Nephron (organoid): ENCODE measurements at regions not wholly inside any gene's neighbourhood (a gene's known extent, or its start where the extent isn't known, plus 50 kb on each side); places are given as distances from the start of the nearest gene placed in this dataset.
A peak's percentile ranks its signal among the peaks of the same experiment; 100 is the strongest.

ENCODE experiments used
- H3K27ac Mint-ChIP-seq, 3 experiments: 2 replicates each; pipeline ENCODE4 v1.8.0; 2020; ENCODE audit warnings: mixed read lengths in 3 of 3, mild to moderate bottlenecking in 2 of 3, moderate library complexity in 1 of 3
- H3K27me3 Mint-ChIP-seq: 2 replicates; pipeline ENCODE4 v1.8.0; 2021; ENCODE audit warnings: low read depth, mild to moderate bottlenecking, moderate library complexity, mixed read lengths
- H3K36me3 Mint-ChIP-seq: 2 replicates; pipeline ENCODE4 v1.8.0; 2020; ENCODE audit warnings: low read depth, mixed read lengths
- H3K4me1 Mint-ChIP-seq: 2 replicates; pipeline ENCODE4 v1.8.0; 2020; ENCODE audit warnings: mixed read lengths
- H3K4me3 Mint-ChIP-seq, 3 experiments: 2 replicates each; pipeline ENCODE4 v1.8.0; 2020; ENCODE audit warnings: mild to moderate bottlenecking in 3 of 3, mixed read lengths in 3 of 3, moderate library complexity in 2 of 3
- H3K9me3 Mint-ChIP-seq: 2 replicates; pipeline ENCODE4 v1.8.0; 2020; ENCODE audit warnings: mixed read lengths
- TF ChIP-seq, protein P1 (sequence below), 3 experiments: fragments of 200-600 bp; sonication (generic); IDR thresholded peaks; one replicate each; pipeline ENCODE4 v1.5.0; 2021; ENCODE audit warnings: antibody characterized with exemption in 3 of 3; ENCODE audit not compliant: unreplicated experiment in 3 of 3

- no peak overlapping the region for H3K4me3 Mint-ChIP-seq
- no peak overlapping the region for H3K27ac Mint-ChIP-seq
- no peaks in the 10 kb centered on the region for H3K4me1 Mint-ChIP-seq
- H3K36me3 Mint-ChIP-seq = no peaks in the 10 kb centered on the region
- H3K27me3 Mint-ChIP-seq = peaks cover 3% of the 10 kb centered on the region
- H3K9me3 Mint-ChIP-seq = peaks cover 4% of the 10 kb centered on the region
- TF ChIP-seq, protein P1, sequence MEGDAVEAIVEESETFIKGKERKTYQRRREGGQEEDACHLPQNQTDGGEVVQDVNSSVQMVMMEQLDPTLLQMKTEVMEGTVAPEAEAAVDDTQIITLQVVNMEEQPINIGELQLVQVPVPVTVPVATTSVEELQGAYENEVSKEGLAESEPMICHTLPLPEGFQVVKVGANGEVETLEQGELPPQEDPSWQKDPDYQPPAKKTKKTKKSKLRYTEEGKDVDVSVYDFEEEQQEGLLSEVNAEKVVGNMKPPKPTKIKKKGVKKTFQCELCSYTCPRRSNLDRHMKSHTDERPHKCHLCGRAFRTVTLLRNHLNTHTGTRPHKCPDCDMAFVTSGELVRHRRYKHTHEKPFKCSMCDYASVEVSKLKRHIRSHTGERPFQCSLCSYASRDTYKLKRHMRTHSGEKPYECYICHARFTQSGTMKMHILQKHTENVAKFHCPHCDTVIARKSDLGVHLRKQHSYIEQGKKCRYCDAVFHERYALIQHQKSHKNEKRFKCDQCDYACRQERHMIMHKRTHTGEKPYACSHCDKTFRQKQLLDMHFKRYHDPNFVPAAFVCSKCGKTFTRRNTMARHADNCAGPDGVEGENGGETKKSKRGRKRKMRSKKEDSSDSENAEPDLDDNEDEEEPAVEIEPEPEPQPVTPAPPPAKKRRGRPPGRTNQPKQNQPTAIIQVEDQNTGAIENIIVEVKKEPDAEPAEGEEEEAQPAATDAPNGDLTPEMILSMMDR (IDR thresholded peaks at IDR 0.05; ENCODE audit: unreplicated experiment in 3 of 3) = no peak
Observed at GRCh38 chr14:22400655-22401259, 188.3 kb downstream of the DAD1 start.

DNA sequence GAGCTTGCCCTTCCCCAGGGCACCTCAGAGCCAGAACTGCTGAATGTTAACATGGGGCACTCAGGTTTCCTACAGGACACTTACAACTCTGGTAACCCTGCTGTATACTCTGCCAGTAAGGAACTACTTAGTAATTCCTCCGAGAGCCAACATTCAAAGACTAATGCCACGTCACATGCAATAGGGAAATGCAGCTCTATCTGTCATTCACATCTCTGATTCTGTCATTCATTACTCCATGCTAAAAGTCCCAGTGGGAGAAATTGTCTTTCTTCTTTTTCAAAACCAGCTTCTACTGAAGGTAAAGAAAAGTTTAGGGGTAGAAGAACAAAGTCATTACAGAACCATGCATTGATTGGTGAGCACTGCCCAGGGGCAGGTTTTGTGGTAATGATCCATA is 189.2 kb downstream of the DAD1 start:
- TF ChIP-seq, protein P1 (IDR thresholded peaks at IDR 0.05; ENCODE audit: unreplicated experiment in 3 of 3) = no peak
- peaks cover 4% of the 10 kb centered on the region for H3K9me3 Mint-ChIP-seq
- H3K4me1 Mint-ChIP-seq = peaks cover 3% of the 10 kb centered on the region

DNA sequence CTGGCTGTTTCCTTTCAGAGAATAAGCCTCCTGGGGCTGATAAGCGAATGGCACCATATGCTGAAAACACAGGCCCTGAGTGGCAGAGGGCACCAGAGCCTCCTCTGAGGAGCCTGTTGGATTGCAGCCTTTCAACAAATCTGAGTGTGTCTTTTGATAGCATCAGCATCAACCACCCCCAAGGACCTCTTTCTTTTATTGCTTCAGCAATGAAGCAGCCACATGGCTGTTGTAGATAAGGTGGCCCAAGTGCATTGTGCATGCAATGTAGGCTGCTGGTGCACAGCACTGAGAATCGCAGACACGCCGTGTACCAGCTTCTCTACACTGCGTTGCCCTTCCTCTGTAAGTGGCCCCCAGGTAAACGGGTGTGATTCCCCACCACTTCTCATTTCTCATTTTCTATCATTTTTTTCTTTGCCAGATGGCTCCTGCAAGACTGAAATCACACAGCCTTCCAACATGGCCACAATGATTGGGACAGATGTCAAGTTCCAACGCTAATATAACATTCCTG is 191.7 kb downstream of the DAD1 start:
- H3K4me1 Mint-ChIP-seq = peaks cover 8% of the 10 kb centered on the region
- H3K27ac Mint-ChIP-seq = no peak overlapping the region
- H3K27me3 Mint-ChIP-seq = peaks cover 4% of the 10 kb centered on the region
- no peaks in the 10 kb centered on the region for H3K36me3 Mint-ChIP-seq
- H3K9me3 Mint-ChIP-seq = no peaks in the 10 kb centered on the region
- H3K4me3 Mint-ChIP-seq = no peak overlapping the region
- TF ChIP-seq, protein P1 (IDR thresholded peaks at IDR 0.05; ENCODE audit: unreplicated experiment in 3 of 3) = no peak

More for the DNA sequence above, 189.2 kb downstream of the DAD1 start:
- no peak overlapping the region for H3K4me3 Mint-ChIP-seq
- H3K36me3 Mint-ChIP-seq = no peaks in the 10 kb centered on the region
- no peak overlapping the region for H3K27ac Mint-ChIP-seq
- peaks cover 4% of the 10 kb centered on the region for H3K27me3 Mint-ChIP-seq

- peak overlapping the region in 1 of 3 experiments; percentile 37 for H3K27ac Mint-ChIP-seq
- no peak overlapping the region for H3K4me3 Mint-ChIP-seq
- H3K27me3 Mint-ChIP-seq = peaks cover 9% of the 10 kb centered on the region
- H3K4me1 Mint-ChIP-seq = peaks cover 14% of the 10 kb centered on the region
- TF ChIP-seq, protein P1 (IDR thresholded peaks at IDR 0.05; ENCODE audit: unreplicated experiment in 3 of 3) = no peak
- no peaks in the 10 kb centered on the region for H3K9me3 Mint-ChIP-seq
- H3K36me3 Mint-ChIP-seq = no peaks in the 10 kb centered on the region
Observed at GRCh38 chr14:22395803-22396202, 193.2 kb downstream of the DAD1 start.

- Mint-ChIP-seq H3K4me3 (no peak overlapping the region), H3K27ac (peak overlapping the region; percentile 48 to 52 (median 50)), H3K9me3 (no peaks in the 10 kb centered on the region), H3K36me3 (no peaks in the 10 kb centered on the region), H3K4me1 (peaks cover 14% of the 10 kb centered on the region), H3K27me3 (peaks cover 16% of the 10 kb centered on the region)
- TF ChIP-seq, protein P1 (IDR thresholded peaks at IDR 0.05; ENCODE audit: unreplicated experiment in 3 of 3) = no peak
Observed at GRCh38 chr14:22394616-22395015, 194.4 kb downstream of the DAD1 start.

- Mint-ChIP-seq H3K9me3 (no peaks in the 10 kb centered on the region), H3K36me3 (no peaks in the 10 kb centered on the region), H3K27me3 (peaks cover 18% of the 10 kb centered on the region), H3K4me3 (no peak overlapping the region), H3K4me1 (peaks cover 14% of the 10 kb centered on the region), H3K27ac (peak overlapping the region in 2 of 3 experiments; percentile 25 to 52)
- TF ChIP-seq, protein P1 (IDR thresholded peaks at IDR 0.05; ENCODE audit: unreplicated experiment in 3 of 3) = no peak
Observed at GRCh38 chr14:22393796-22394195, 195.2 kb downstream of the DAD1 start.
